ENCODE measurements at regions not wholly inside any gene's neighbourhood (a gene's known extent, or its start where the extent isn't known, plus 50 kb on each side); places are given as distances from the start of the nearest gene placed in this dataset.
"Not testable (repeated sequence)": the region's sequence is repeated elsewhere in the genome, so short reads cannot be mapped to it uniquely, and the experiment has no call there.

- CTCF ChIA-PET, result interaction anchor here (1.7 kb wide), 1 partner anchor 38 kb away, joined by 6 read pairs; no protein-coding TSS in a partner anchor
- Histone ChIP-seq H3K27me3 (ENCODE audit: control insufficient read depth, insufficient read depth, low read length) (no peaks in the 10 kb centered on the region), H3K27ac (ENCODE audit: low read depth, low read length) (no peak overlapping the region), H3K4me3 (ENCODE audit: low read depth, low read length) (no peak overlapping the region), H3K9me3 (ENCODE audit: control insufficient read depth, insufficient read depth, low read length) (no peaks in the 10 kb centered on the region)
- POLR2A ChIA-PET, result no interaction called here
- TF ChIP-seq CTCF (IDR thresholded peaks at IDR 0.05; ENCODE audit: low read depth, low read length), result no peak
- no peak for DNase-seq (ENCODE audit: low read depth, low spot score)
Measured at GRCh38 chr6:74447013-74447412, 751.0 kb downstream of the CD109 start.

- no peak for TF ChIP-seq CTCF (IDR thresholded peaks at IDR 0.05; ENCODE audit: low read depth, low read length)
- POLR2A ChIA-PET, result no interaction called here
Measured at GRCh38 chr6:74439123-74439811, 743.3 kb downstream of the CD109 start.

GRCh38 chr6:74438395-74438794 lies 742.4 kb downstream of the CD109 start:
- H3K27ac ChIP-seq (ENCODE audit: low read depth, low read length); CTCF ChIA-PET; H3K4me3 ChIP-seq (ENCODE audit: low read depth, low read length); H3K9me3 ChIP-seq (ENCODE audit: control insufficient read depth, insufficient read depth, low read length); H3K27me3 ChIP-seq (ENCODE audit: control insufficient read depth, insufficient read depth, low read length); POLR2A ChIA-PET; DNase-seq (ENCODE audit: low read depth, low spot score): not testable (repeated sequence)

More at GRCh38 chr6:74439123-74439811, 743.3 kb downstream of the CD109 start:
- CTCF ChIA-PET, result no interaction called here
- Histone ChIP-seq H3K9me3 (ENCODE audit: control insufficient read depth, insufficient read depth, low read length) (no peaks in the 10 kb centered on the region), H3K27me3 (ENCODE audit: control insufficient read depth, insufficient read depth, low read length) (no peaks in the 10 kb centered on the region), H3K4me3 (ENCODE audit: low read depth, low read length) (no peak overlapping the region), H3K27ac (ENCODE audit: low read depth, low read length) (no peak overlapping the region)
- DNase-seq (ENCODE audit: low read depth, low spot score), result no peak

- no peak overlapping the region for H3K27ac ChIP-seq (ENCODE audit: low read depth, low read length)
- H3K4me3 ChIP-seq (ENCODE audit: low read depth, low read length), result no peak overlapping the region
- no peak for DNase-seq (ENCODE audit: low read depth, low spot score)
- CTCF ChIA-PET, result no interaction called here
- POLR2A ChIA-PET, result no interaction called here
- no peaks in the 10 kb centered on the region for H3K9me3 ChIP-seq (ENCODE audit: control insufficient read depth, insufficient read depth, low read length)
- no peaks in the 10 kb centered on the region for H3K27me3 ChIP-seq (ENCODE audit: control insufficient read depth, insufficient read depth, low read length)
- TF ChIP-seq CTCF (IDR thresholded peaks at IDR 0.05; ENCODE audit: low read depth, low read length), result no peak
Measured at GRCh38 chr6:74434171-74434570, 738.2 kb downstream of the CD109 start.

GRCh38 chr6:74431873-74432580 lies 736.0 kb downstream of the CD109 start:
- TF ChIP-seq CTCF (IDR thresholded peaks at IDR 0.05; ENCODE audit: low read depth, low read length), result no peak
- Histone ChIP-seq H3K27me3 (ENCODE audit: control insufficient read depth, insufficient read depth, low read length) (no peaks in the 10 kb centered on the region), H3K27ac (ENCODE audit: low read depth, low read length) (no peak overlapping the region), H3K9me3 (ENCODE audit: control insufficient read depth, insufficient read depth, low read length) (no peaks in the 10 kb centered on the region), H3K4me3 (ENCODE audit: low read depth, low read length) (no peak overlapping the region)
- CTCF ChIA-PET, result interaction anchor here (1.4 kb wide), 1 partner anchor 777 kb away, joined by 6 read pairs; no protein-coding TSS in a partner anchor
- POLR2A ChIA-PET, result no interaction called here
- DNase-seq (ENCODE audit: low read depth, low spot score), result no peak

Measured in AG04450 (cell line).